NCI-H226 (cell line): ENCODE measurements at regions not wholly inside any gene's neighbourhood (a gene's known extent, or its start where the extent isn't known, plus 50 kb on each side); places are given as distances from the start of the nearest gene placed in this dataset.
"Not testable (repeated sequence)": the region's sequence is repeated elsewhere in the genome, so short reads cannot be mapped to it uniquely, and the experiment has no call there.

Experiments used
- DNase-seq: peaks from one replicate; pipeline ENCODE4 v3.0.0-alpha.2; 2015

- no peak for DNase-seq
These were observed 56.3 kb downstream of the SOX14 start for GRCh38 chr3:137820366-137820765.

GRCh38 chr3:137835096-137835495 lies 71.0 kb downstream of the SOX14 start:
- DNase-seq: no peak

- no peak for DNase-seq
These were observed 81.1 kb downstream of the SOX14 start for GRCh38 chr3:137845194-137845593.

GRCh38 chr3:137845666-137846065 lies 81.6 kb downstream of the SOX14 start:
- no peak for DNase-seq

GRCh38 chr3:137852391-137852830 lies 88.3 kb downstream of the SOX14 start:
- DNase-seq: no peak

- no peak for DNase-seq
These were observed 90.6 kb downstream of the SOX14 start for GRCh38 chr3:137854533-137855261.

GRCh38 chr3:137866001-137866400 lies 101.9 kb downstream of the SOX14 start:
- no peak for DNase-seq

GRCh38 chr3:137866933-137867332 lies 102.8 kb downstream of the SOX14 start:
- no peak for DNase-seq

GRCh38 chr3:137867611-137868010 lies 103.5 kb downstream of the SOX14 start:
- no peak for DNase-seq

- DNase-seq: no peak
These were observed 104.9 kb downstream of the SOX14 start for GRCh38 chr3:137869022-137869421.

- not testable (repeated sequence) for DNase-seq
These were observed 108.5 kb downstream of the SOX14 start for GRCh38 chr3:137872589-137872988.

- DNase-seq: not testable (repeated sequence)
These were observed 113.1 kb upstream of the CLDN18 start for GRCh38 chr3:137896842-137897241.

GRCh38 chr3:137906985-137907649 lies 102.8 kb upstream of the CLDN18 start:
- no peak for DNase-seq

GRCh38 chr3:137924628-137925027 lies 85.3 kb upstream of the CLDN18 start:
- no peak for DNase-seq

- DNase-seq: no peak
These were observed 84.9 kb upstream of the CLDN18 start for GRCh38 chr3:137925080-137925479.

GRCh38 chr3:137926991-137927390 lies 83.0 kb upstream of the CLDN18 start:
- DNase-seq: no peak

GRCh38 chr3:137930976-137931375 lies 79.0 kb upstream of the CLDN18 start:
- no peak for DNase-seq

- no peak for DNase-seq
These were observed 71.1 kb upstream of the CLDN18 start for GRCh38 chr3:137938876-137939275.

- no peak for DNase-seq
These were observed 65.4 kb upstream of the CLDN18 start for GRCh38 chr3:137944593-137944992.

- peak; percentile 45 for DNase-seq
These were observed 63.5 kb upstream of the CLDN18 start for GRCh38 chr3:137946356-137946973.

GRCh38 chr3:137947117-137947516 lies 62.8 kb upstream of the CLDN18 start:
- no peak for DNase-seq

- DNase-seq: no peak
These were observed 61.4 kb upstream of the CLDN18 start for GRCh38 chr3:137948400-137949072.

- no peak for DNase-seq
These were observed 51.3 kb upstream of the CLDN18 start for GRCh38 chr3:137958636-137959035.
